Caco-2 (cell line): ENCODE measurements at regions not wholly inside any gene's neighbourhood (a gene's known extent, or its start where the extent isn't known, plus 50 kb on each side); places are given as distances from the start of the nearest gene placed in this dataset.

Source experiments
- BruUV-seq: library from RNA; stranded (reverse); fragments of 400-500 nt; replicated peaks from 2 replicates; lab custom pipeline; 2021; lab: Mats Ljungman, UMichigan
- CTCF ChIA-PET: fragments of 300-600 bp; sonication (Branson Sonifier 250); formaldehyde crosslinking; loops from one replicate; lab custom pipeline; 2022; ENCODE audit warnings: antibody characterized with exemption; lab: Charles Lee
- POLR2A ChIA-PET: fragments of 300-600 bp; sonication (Branson Sonifier 250); formaldehyde crosslinking; loops from one replicate; lab custom pipeline; 2022; ENCODE audit warnings: antibody characterized with exemption; lab: Charles Lee
- DNase-seq, 2 experiments: peaks; one replicate each; pipeline versions ENCODE4 v3.0.0 to v3.0.0-alpha.2; 2020 to 2022
- H3K27me3 ChIP-seq: replicated peaks from 2 replicates; pipeline ENCODE4 v1.6.0; 2011; ENCODE audit warnings: low read length; ENCODE audit not compliant: control insufficient read depth, insufficient read depth
- H3K36me3 ChIP-seq: 2 replicates; pipeline ENCODE4 v1.5.1; 2011; ENCODE audit warnings: low read length; ENCODE audit not compliant: control insufficient read depth, insufficient read depth
- H3K4me1 ChIP-seq: fragments of 250-450 bp; sonication (Bioruptor Pico); 2 replicates; pipeline ENCODE4 v1.5.1; 2020; ENCODE audit warnings: mild to moderate bottlenecking
- H3K4me3 ChIP-seq: 2 replicates; pipeline ENCODE4 v1.5.1; 2011; ENCODE audit warnings: low read depth, mild to moderate bottlenecking, control low read depth, low read length
- H3K9me3 ChIP-seq: fragments of 250-450 bp; sonication (Bioruptor Pico); 2 replicates; pipeline ENCODE4 v1.5.1; 2020; ENCODE audit warnings: mild to moderate bottlenecking, moderate library complexity
- H3K27ac Mint-ChIP-seq: one replicate; pipeline ENCODE4 v1.8.0; 2022; ENCODE audit warnings: mixed read lengths; ENCODE audit not compliant: unreplicated experiment
- H3K27me3 Mint-ChIP-seq: one replicate; pipeline ENCODE4 v1.8.0; 2022; ENCODE audit warnings: mixed read lengths; ENCODE audit not compliant: insufficient read depth, unreplicated experiment
- H3K36me3 Mint-ChIP-seq: one replicate; pipeline ENCODE4 v1.8.0; 2022; ENCODE audit warnings: mild to moderate bottlenecking, mixed read lengths; ENCODE audit not compliant: insufficient read depth, unreplicated experiment
- H3K4me1 Mint-ChIP-seq: one replicate; pipeline ENCODE4 v1.8.0; 2022; ENCODE audit warnings: low read depth, mixed read lengths; ENCODE audit not compliant: unreplicated experiment
- H3K4me3 Mint-ChIP-seq: one replicate; pipeline ENCODE4 v1.8.0; 2022; ENCODE audit warnings: mild to moderate bottlenecking, moderate library complexity, mixed read lengths; ENCODE audit not compliant: unreplicated experiment
- H3K9me3 Mint-ChIP-seq: one replicate; pipeline ENCODE4 v1.8.0; 2022; ENCODE audit warnings: mixed read lengths; ENCODE audit not compliant: unreplicated experiment
- CTCF ChIP-seq, 2 experiments: fragments of 200-600 bp in 1 of 2; IDR thresholded peaks; 1 replicate in 1 of 2; 2 replicates in 1 of 2; pipeline versions ENCODE4 v1.5.1 to v1.8.0; 2011 to 2022; ENCODE audit warnings: antibody characterized with exemption in 1 of 2, control low read depth in 1 of 2, inconsistent platforms in 1 of 2, low read depth in 1 of 2, low read length in 1 of 2, mild to moderate bottlenecking in 1 of 2, moderate library complexity in 1 of 2; ENCODE audit not compliant: insufficient read depth in 1 of 2, severe bottlenecking in 1 of 2, unreplicated experiment in 1 of 2
- intact Hi-C: fragments of 100-400 bp; cut with micrococcal nuclease; formaldehyde crosslinking; loops from one replicate; pipeline ENCODE4 v1.10.0; 2022; ENCODE audit not compliant: unreplicated experiment

- Mint-ChIP-seq H3K27me3 (no peaks in the 10 kb centered on the region), H3K36me3 (no peaks in the 10 kb centered on the region), H3K9me3 (peaks cover 9% of the 10 kb centered on the region), H3K27ac (no peak overlapping the region), H3K4me3 (no peak overlapping the region), H3K4me1 (peaks cover 17% of the 10 kb centered on the region)
- H3K4me3 ChIP-seq, result no peak overlapping the region
- no TSS peak for BruUV-seq
- H3K9me3 ChIP-seq, result no peaks in the 10 kb centered on the region
- ChIA-PET CTCF (interaction anchor here (0.7 kb wide), 1 partner anchor 146 kb away, joined by 3 read pairs; no protein-coding TSS in a partner anchor), POLR2A (no interaction called here)
- H3K36me3 ChIP-seq, result no peaks in the 10 kb centered on the region
- H3K27me3 ChIP-seq, result no peaks in the 10 kb centered on the region
- DNase-seq, result peak in 1 of 2 experiments; percentile 24
- H3K4me1 ChIP-seq, result peaks cover 42% of the 10 kb centered on the region
- TF ChIP-seq CTCF (IDR thresholded peaks at IDR 0.05; ENCODE audit: insufficient read depth in 1 of 2, low read depth in 1 of 2, low read length in 1 of 2, severe bottlenecking in 1 of 2, unreplicated experiment in 1 of 2), result no peak
- intact Hi-C loops, result no loop called here
Observed at GRCh38 chr7:116443101-116443523, 56.4 kb upstream of the CAV2 start.

GRCh38 chr7:116443646-116444045, 55.9 kb upstream of the CAV2 start:
- no peak overlapping the region for H3K4me3 Mint-ChIP-seq
- no peaks in the 10 kb centered on the region for H3K27me3 ChIP-seq
- POLR2A ChIA-PET, result no interaction called here
- intact Hi-C loops, result no loop called here
- CTCF ChIA-PET, result no interaction called here
- H3K4me1 ChIP-seq, result peaks cover 38% of the 10 kb centered on the region
- TF ChIP-seq CTCF (IDR thresholded peaks at IDR 0.05; ENCODE audit: insufficient read depth in 1 of 2, low read depth in 1 of 2, low read length in 1 of 2, severe bottlenecking in 1 of 2, unreplicated experiment in 1 of 2), result no peak
- peaks cover 9% of the 10 kb centered on the region for H3K9me3 Mint-ChIP-seq
- BruUV-seq, result no TSS peak
- DNase-seq, result no peak
- peaks cover 16% of the 10 kb centered on the region for H3K4me1 Mint-ChIP-seq
- no peaks in the 10 kb centered on the region for H3K36me3 Mint-ChIP-seq
- H3K27me3 Mint-ChIP-seq, result no peaks in the 10 kb centered on the region
- H3K9me3 ChIP-seq, result no peaks in the 10 kb centered on the region
- H3K36me3 ChIP-seq, result no peaks in the 10 kb centered on the region
- H3K27ac Mint-ChIP-seq, result no peak overlapping the region
- H3K4me3 ChIP-seq, result no peak overlapping the region

- Mint-ChIP-seq H3K9me3 (peaks cover 9% of the 10 kb centered on the region), H3K4me1 (peaks cover 23% of the 10 kb centered on the region), H3K36me3 (no peaks in the 10 kb centered on the region), H3K27me3 (no peaks in the 10 kb centered on the region), H3K27ac (no peak overlapping the region), H3K4me3 (no peak overlapping the region)
- no TSS peak for BruUV-seq
- Histone ChIP-seq H3K27me3 (no peaks in the 10 kb centered on the region), H3K9me3 (no peaks in the 10 kb centered on the region), H3K36me3 (no peaks in the 10 kb centered on the region), H3K4me1 (peaks cover 45% of the 10 kb centered on the region), H3K4me3 (no peak overlapping the region)
- no peak for DNase-seq
- ChIA-PET POLR2A (no interaction called here), CTCF (no interaction called here)
- no peak for TF ChIP-seq CTCF (IDR thresholded peaks at IDR 0.05; ENCODE audit: insufficient read depth in 1 of 2, low read depth in 1 of 2, low read length in 1 of 2, severe bottlenecking in 1 of 2, unreplicated experiment in 1 of 2)
- intact Hi-C loops, result no loop called here
Observed at GRCh38 chr7:116445447-116446211, 53.9 kb upstream of the CAV2 start.
